Panc1 (cell line): ENCODE measurements at regions not wholly inside any gene's neighbourhood (a gene's known extent, or its start where the extent isn't known, plus 50 kb on each side); places are given as distances from the start of the nearest gene placed in this dataset.

Experiments used
- POLR2AphosphoS5 ChIP-seq: IDR thresholded peaks from 2 replicates; pipeline ENCODE4 v1.6.1; 2012; ENCODE audit warnings: mild to moderate bottlenecking, low read depth, low read length, moderate library complexity
- TCF7L2 ChIP-seq: IDR thresholded peaks from 2 replicates; pipeline ENCODE4 v1.6.1; 2011; ENCODE audit warnings: mild to moderate bottlenecking, low read depth, low read length, inconsistent platforms
- TF ChIP-seq, protein P1 (sequence below): fragments of 450-650 bp; IDR thresholded peaks from 2 replicates; pipeline ENCODE4 v1.5.1; 2017; ENCODE audit warnings: mild to moderate bottlenecking

DNA sequence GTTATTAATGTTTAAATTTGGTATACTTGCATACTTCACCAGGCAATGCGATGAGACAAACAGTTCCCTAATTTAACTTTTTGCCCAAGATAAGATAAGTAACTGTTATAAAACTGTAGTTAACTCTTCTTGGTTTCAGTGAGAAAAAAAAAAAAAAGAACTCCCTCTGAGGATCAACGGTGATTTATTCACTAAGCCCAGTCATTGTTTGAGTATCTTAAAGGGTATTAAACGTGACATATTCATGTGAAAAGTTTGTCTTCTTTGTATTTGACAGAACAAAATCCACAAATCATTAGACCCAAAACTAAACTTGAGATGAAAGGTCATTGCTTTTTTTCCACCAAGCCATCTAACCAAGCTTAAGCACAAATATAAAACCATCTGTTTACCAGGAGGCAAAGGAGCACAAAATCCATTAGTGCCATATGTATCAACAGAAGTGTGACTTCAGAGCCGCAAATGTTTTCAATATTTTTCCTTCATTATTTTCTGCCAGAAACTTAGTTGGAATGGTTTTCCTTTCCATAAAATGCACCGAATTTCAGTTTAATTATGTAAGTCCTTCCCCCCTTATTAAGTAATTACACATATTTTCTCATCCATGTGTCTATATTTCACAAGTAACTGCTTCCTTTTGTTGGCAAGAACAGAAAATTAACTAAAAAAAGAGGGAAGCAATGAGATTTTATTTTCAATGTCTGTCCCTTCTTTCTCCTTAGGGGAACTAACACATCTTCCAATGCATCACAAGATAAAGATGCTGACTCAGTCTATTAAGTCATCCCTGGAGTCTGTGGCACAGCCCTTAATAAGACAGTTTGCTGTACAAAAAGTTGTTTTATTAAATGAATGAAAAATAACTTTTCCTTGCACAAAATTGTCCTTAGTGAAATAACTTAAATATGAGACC is 92.2 kb upstream of the RAP2B start:
- TF ChIP-seq, protein P1, sequence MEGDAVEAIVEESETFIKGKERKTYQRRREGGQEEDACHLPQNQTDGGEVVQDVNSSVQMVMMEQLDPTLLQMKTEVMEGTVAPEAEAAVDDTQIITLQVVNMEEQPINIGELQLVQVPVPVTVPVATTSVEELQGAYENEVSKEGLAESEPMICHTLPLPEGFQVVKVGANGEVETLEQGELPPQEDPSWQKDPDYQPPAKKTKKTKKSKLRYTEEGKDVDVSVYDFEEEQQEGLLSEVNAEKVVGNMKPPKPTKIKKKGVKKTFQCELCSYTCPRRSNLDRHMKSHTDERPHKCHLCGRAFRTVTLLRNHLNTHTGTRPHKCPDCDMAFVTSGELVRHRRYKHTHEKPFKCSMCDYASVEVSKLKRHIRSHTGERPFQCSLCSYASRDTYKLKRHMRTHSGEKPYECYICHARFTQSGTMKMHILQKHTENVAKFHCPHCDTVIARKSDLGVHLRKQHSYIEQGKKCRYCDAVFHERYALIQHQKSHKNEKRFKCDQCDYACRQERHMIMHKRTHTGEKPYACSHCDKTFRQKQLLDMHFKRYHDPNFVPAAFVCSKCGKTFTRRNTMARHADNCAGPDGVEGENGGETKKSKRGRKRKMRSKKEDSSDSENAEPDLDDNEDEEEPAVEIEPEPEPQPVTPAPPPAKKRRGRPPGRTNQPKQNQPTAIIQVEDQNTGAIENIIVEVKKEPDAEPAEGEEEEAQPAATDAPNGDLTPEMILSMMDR, result no peak
- no peak for TF ChIP-seq POLR2AphosphoS5
- TF ChIP-seq TCF7L2, result no peak
